HG02852 (cell line): ENCODE measurements at regions not wholly inside any gene's neighbourhood (a gene's known extent, or its start where the extent isn't known, plus 50 kb on each side); places are given as distances from the start of the nearest gene placed in this dataset.

Source experiments
- ATAC-seq: cut with Tn5 transposase; IDR thresholded peaks from one replicate; pipeline ENCODE4 v1.9.1; 2021; ENCODE audit warnings: mild to moderate bottlenecking, moderate library complexity; ENCODE audit not compliant: unreplicated experiment

- no peak for ATAC-seq
Observed at GRCh38 chr2:217459680-217460405, 543.0 kb downstream of the TNS1 start.

- ATAC-seq, result no peak
Observed at GRCh38 chr2:217459016-217459415, 543.8 kb downstream of the TNS1 start.

- ATAC-seq, result no peak
Observed at GRCh38 chr2:217456016-217456415, 546.8 kb downstream of the TNS1 start.

GRCh38 chr2:217452928-217453327 is 549.9 kb downstream of the TNS1 start:
- ATAC-seq, result no peak

- no peak for ATAC-seq
Observed at GRCh38 chr2:217451666-217452065, 551.1 kb downstream of the TNS1 start.

GRCh38 chr2:217449444-217449843 is 553.4 kb downstream of the TNS1 start:
- no peak for ATAC-seq

GRCh38 chr2:217448860-217449259 is 553.9 kb downstream of the TNS1 start:
- no peak for ATAC-seq

GRCh38 chr2:217445723-217446122 is 557.1 kb downstream of the TNS1 start:
- ATAC-seq, result no peak

- peak; percentile 63 for ATAC-seq
Observed at GRCh38 chr2:217444932-217445331, 557.9 kb downstream of the TNS1 start.

- ATAC-seq, result no peak
Observed at GRCh38 chr2:217444509-217444908, 558.3 kb downstream of the TNS1 start.

- no peak for ATAC-seq
Observed at GRCh38 chr2:217443601-217444000, 559.2 kb downstream of the TNS1 start.

- peak; percentile 75 for ATAC-seq
Observed at GRCh38 chr2:217440000-217440399, 562.8 kb downstream of the TNS1 start.

- peak; percentile 39 for ATAC-seq
Observed at GRCh38 chr2:217438821-217439220, 564.0 kb downstream of the TNS1 start.

GRCh38 chr2:217438136-217438535 is 564.7 kb downstream of the TNS1 start:
- no peak for ATAC-seq

- no peak for ATAC-seq
Observed at GRCh38 chr2:217437290-217437870, 565.4 kb downstream of the TNS1 start.

GRCh38 chr2:217436386-217436785 is 566.4 kb downstream of the TNS1 start:
- no peak for ATAC-seq

GRCh38 chr2:217434180-217434975 is 568.4 kb downstream of the TNS1 start:
- peak; percentile 98 for ATAC-seq

- no peak for ATAC-seq
Observed at GRCh38 chr2:217433522-217433921, 569.3 kb downstream of the TNS1 start.

- ATAC-seq, result no peak
Observed at GRCh38 chr2:217431577-217432269, 571.1 kb downstream of the TNS1 start.

- ATAC-seq, result no peak
Observed at GRCh38 chr2:217430916-217431576, 571.2 kb upstream of the TNP1 start.

GRCh38 chr2:217429981-217430500 is 570.2 kb upstream of the TNP1 start:
- no peak for ATAC-seq
